Activated CD4-positive, alpha-beta T cell treated with anti-CD3 and anti-CD28 coated beads for 48 hours (primary cell): ENCODE measurements at regions not wholly inside any gene's neighbourhood (a gene's known extent, or its start where the extent isn't known, plus 50 kb on each side); places are given as distances from the start of the nearest gene placed in this dataset.
A peak's percentile ranks its signal among the peaks of the same experiment; 100 is the strongest.
"Not testable (repeated sequence)": the region's sequence is repeated elsewhere in the genome, so short reads cannot be mapped to it uniquely, and the experiment has no call there.

ENCODE experiments used
- DNase-seq: peaks from one replicate; pipeline ENCODE4 v3.0.0-alpha.2; 2020

DNA sequence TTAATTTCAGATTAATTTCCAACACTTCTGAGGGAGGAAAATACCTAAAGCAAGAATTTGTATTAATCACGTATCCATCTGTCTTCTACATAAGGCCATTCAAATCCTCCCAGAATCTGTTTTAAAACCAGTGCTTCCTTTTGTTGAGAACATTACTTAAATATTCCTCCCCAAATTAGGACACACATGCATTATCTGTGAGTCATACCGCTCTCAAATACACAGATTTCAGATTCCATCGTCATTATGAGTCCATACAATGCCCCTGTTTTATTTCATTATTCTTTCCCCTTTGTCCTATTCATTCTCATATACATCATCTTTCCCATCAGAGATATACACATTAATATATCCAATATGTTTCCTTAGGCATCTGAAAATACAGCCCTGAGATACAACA lies 57.3 kb upstream of the PRSS12 start:
- DNase-seq: no peak

DNA sequence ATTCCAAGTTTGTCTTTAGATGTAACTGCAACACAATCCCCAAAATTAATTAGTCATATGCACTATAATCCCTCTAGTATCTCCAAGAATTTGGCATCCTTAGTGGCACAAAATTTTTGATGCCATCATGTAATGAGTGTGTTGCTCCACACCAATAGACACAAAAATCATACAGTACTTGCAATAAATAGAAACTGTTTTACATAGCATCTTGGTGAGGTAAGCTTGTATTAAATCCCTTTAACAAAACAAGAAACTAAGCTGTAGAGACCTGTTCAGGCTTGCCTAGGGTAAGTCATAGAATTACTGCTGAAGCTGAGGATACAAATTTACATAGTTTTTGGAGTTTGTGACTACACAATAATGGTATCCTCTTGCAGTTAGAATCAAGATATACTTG lies 64.5 kb upstream of the PRSS12 start:
- no peak for DNase-seq

DNA sequence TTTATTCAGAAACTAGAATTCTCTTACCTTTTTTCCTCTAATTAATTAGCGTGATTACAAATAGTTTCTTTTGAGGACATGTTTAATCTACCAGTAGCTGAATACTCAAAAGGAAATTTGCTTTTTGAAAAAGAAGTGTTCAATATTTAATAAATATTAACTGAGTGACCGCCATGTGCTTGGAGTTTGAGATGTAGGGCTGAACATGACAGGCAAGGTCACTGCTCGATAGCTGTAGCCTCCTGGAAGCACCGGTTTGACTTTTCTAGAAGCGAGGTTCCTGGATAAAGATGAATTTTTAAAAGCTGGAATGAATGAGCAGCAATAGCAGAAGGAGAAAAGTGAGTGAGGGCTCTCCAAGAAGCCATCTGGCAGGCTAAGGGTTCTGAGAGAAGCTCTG lies 65.0 kb upstream of the PRSS12 start:
- not testable (repeated sequence) for DNase-seq

DNA sequence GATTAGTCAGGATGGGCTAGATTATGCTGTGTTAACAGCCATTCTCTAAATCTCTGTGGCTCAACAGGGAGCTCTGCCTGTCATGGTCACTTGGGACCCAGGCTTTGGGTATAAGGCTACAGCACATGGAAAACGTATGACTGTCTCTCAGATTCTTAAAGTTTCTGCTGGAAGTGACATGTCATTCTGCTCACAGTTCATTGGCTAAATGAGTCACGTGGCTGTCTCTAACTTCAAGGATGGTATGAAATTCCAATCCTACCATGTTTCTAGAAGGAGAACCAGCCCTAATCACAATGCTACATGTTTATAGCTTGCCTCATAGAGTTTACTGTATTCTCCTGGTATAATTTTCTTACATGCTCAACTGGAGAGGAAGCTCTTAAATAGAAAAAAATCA lies 65.6 kb upstream of the PRSS12 start:
- DNase-seq: not testable (repeated sequence)

DNA sequence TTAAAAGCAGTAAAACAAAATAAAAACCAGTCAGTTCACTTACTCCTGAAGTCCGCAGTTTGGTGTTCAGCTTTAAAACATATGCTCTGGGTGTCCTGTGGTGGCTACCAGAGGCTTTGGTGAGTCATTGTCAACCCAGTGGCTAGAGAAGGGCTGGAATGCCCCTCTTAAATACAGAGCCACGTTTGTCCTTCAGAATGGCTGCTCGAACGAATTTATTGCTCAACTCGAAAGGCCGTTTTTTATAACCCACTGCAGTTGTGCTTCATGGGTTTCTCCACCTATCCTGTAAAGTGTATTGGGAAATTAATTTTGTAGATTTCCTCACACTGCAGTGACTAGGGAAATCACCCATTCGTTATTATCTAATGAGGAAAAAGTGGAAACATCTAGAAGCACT lies 66.8 kb upstream of the PRSS12 start:
- not testable (repeated sequence) for DNase-seq

DNA sequence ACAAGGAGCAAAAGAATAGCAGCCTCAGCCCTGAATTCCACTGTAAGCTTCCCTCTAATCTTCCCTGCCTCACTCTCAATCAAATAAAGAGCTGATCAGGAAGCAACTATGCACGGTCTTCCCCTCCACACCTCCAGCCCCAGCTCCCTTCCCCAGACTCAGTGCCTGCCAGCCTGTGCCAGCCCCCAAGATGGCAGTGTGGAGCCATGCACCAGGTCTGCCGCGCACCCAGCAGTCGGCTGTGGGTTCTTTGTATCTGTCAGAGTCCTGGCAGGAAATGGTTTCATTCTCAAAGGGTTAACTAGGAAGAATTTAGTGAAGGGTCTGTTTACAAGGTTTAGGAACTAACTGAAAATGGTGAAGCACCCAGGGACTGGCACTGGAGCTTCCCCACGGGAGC lies 71.3 kb upstream of the PRSS12 start:
- peak; percentile 74 for DNase-seq

DNA sequence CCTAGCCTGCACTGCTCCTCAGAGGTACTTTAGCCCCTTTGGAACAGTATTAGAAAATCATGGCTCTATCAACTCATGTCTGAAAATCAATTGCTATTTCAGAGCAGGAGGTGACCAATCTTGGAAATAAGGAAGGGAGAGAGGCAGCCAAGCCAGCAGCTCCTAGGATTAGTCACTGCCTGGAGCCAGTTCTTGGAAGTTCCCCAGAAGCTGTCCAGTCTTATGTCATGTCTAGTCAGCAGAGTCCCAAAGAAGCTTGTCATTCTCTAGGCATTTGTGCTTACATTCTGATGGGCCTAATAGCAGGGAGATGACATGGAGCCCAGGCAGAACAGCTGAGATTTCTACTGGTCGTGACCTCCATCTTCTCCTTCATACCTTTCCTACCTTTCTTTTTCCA lies 76.1 kb upstream of the PRSS12 start:
- DNase-seq: not testable (repeated sequence)

DNA sequence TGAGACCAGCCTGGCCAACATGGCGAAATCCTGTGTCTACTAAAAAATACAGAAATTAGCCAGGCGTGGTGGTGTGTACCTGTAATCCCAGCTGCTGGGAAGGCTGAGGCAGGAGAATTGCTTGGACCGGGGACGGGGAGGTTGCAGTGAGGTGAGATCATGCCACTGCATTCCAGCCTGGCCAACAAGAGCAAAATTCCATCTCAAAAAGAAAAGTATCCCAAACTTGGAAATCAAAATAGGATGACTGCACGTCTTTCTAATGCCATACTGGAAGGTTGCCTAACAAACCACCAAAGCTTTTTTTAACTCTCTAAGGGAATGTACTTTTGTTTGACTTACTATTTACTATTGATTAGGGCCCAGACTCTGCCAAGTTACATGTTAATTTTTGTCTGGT lies 79.6 kb upstream of the PRSS12 start:
- not testable (repeated sequence) for DNase-seq

DNA sequence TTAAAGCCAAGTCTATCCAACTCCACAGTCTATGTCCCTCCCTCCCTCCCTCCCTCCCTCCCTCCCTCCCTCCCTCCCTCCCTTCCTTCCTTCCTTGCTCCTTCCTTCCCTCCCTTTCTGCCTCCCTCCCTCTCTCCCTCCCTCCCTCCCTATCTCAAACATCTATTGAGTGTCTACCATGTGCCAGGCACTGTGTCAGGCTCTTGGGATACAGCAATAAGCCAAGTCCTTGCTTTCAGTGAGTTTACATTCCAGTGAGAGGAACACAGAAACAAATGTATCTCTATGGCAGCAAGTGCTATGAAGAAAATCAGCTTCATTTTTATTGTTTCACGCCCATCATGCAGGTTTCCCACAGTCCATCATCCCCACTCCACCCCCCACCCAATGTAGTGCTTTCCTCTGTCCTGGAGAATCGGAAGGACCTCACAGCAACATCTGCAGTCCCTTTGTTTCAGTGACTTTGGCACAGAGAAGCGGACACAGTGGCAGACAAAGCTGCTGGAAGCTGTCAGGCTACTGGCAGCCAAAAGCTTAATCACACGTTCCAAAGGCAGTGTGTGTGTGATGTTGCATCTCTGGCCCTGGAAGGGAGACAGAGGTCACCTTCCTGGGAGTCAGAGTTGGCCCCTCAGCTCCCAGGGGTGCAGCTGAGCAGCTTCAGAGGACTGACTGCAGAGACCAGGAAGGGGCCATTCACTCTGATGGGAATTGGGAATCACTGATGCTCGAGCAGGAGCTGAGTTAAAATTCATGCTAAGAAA lies 81.0 kb upstream of the PRSS12 start:
- DNase-seq: not testable (repeated sequence)

DNA sequence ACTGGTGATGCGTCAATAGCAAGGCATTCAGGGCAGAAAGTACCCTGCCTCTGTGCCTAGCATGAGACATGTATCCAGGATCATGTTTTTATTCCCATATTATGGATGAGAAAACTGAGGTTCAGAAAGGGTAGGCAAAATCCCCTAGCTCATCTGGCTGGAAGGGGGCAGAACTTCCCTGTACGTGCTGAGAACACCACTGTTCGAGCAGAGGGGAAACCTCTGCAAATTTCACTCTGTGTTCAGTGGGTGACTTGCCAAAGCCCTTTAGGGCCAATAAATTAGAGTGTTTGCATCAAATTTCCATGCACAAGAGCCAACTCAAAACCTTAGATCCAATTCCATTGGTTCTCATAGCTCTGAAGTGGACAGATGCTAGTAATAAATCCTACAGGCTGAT lies 82.6 kb upstream of the PRSS12 start:
- DNase-seq: not testable (repeated sequence)

DNA sequence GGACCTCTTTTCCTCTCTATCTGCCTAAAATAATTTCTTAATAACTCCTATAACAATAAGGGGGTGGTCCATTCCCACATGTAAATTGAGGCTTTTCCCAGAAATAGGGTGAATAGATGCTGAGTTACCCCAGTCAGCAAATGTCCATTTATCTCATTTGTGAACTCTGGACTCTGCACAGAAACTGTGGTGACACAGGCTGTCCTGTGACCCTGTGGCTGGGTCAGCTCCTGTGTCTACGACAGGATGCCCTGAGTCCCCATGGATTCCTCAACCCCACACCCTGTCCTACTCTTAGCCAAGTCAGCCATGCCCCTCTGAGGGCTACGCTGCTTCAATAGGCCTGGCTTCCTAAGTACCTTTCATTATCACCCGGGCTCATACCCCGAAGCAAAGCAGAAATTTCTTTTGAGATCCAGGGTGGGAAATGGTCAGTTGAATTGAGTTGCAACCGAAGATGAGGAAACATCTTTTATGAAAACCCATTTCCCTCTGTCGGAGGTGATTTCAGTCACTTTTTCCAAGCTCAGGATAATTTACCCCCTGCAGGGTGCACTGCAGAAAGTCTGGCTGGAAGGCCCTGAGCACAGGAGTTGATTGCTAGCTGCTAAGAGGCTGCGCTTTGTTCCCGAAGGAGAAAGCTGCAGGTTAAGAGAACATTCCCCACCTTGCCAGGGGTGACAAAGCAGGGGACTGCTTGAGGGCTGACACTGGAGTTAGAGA lies 89.5 kb upstream of the PRSS12 start:
- DNase-seq: not testable (repeated sequence)

DNA sequence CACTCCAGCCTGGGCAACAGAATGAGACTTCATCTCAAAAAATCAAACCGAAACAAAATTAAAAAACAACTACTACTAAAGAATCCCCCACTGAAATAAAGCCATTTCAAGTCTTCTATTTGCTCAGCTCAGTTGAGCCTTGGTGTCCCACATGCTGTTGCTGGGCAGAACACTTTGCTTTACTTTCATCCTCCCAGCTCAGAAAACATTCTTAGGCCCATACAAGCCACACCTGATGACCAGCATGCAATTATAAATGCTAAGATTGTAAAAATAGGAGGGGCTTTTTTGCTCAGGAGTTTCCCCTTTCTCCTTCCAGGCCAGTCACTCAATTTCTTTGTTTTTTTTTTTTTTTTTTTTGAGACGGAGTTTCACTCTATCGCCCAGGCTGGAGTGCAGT lies 94.6 kb upstream of the PRSS12 start:
- DNase-seq: not testable (repeated sequence)

DNA sequence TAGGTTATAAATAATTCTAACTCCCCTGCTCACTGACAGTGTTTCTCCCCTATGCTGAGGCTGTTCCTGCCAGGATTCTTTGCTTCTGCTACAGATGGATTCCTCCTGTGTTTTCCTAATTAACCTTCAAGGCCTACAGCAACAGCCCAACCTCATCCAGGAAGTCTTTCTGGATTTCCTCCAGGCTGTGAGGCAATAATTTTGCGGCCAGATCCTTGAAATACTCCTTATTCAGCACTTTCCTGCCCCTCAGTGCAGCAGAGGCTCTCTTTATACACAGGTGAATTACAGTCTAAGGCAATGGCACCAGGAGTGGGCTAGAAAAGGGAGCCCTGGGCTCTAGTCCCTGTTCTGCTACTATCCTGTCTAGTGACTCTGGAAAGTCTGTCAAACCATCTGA lies 102.1 kb upstream of the PRSS12 start:
- not testable (repeated sequence) for DNase-seq

DNA sequence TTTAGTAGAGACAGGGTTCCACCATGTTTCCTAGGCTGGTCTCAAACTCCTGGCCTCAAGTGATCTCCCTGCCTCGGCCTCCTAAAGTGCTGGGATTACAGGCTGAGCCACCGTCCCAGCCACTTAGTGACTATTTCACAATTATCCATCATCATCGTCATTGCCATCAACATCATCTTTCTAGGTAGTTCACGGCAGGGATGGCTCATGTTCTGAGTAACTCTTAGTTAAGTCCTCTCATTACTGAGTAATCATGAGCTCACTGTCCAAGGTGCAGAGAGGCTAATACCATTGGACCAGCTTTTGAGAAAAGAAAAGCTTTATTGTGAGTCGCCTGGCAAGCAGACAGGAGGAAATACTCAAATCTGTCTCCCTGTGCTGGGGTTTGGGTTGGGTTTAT lies 108.6 kb upstream of the PRSS12 start:
- DNase-seq: not testable (repeated sequence)

DNA sequence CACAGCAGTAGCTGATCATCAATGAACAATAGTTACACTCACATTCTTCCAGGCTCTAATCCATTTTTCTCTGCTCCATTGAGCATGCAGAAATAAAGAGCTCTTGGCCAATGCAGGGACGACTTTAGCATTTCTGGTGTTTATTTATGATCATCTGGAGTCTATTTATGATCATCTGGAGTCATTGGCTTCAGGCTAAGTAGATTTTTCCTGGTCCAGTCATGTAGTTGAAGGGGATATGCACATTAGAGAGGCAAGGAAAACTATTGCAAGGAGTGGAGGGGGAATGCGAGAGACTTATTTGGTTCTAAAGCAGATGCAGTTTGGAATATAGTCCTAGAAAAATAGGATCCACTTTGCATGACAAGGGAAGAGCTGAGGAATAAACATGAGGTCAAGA lies 113.0 kb upstream of the PRSS12 start:
- DNase-seq: not testable (repeated sequence)

DNA sequence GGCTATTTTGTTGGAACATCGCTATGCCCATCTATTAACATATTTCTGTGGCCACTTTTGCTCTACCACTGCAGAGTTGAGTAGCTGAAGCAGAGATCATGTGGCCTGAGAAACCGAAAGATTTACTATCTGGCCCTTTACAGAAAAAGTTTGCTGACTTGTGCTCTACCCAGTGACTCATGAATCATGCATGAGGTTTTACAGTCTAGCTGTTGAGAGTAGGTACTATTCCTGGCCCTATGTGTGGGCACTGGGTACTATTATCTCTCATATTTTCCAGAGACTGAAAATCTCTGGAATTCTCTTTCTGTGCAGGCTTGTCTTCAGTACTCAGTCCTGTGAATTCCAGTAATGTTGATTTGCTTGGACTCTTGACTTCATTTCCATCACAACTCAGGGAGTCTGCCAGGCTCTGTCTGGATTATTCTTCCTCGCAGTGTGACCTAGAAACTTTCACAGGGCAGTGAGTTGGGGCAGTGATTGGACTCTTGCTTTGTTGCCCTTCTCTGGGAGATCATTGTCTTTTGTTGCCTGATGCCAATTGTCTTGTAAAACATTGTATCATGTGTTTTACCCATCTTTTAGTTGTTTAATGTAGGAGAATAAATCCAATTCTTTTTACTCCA lies 121.3 kb upstream of the PRSS12 start:
- DNase-seq: not testable (repeated sequence)

DNA sequence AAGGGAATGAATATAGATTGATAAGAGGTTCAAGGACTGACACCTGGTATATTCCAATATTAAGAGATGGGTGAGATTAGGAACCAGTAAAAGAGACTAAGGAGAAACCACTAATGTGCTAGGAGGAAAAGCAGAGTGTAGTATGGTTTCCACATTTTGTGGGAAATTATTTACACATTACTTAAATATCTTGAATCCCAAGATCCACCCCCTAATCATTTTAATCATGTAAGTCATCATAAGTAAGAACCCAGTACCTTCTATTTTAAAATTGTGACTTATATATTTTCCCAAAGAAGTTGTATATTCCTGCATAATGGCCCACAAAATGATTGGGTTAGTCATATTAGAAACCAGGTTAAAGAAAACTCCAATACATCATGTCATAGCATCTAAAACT lies 122.0 kb upstream of the PRSS12 start:
- DNase-seq: not testable (repeated sequence)

DNA sequence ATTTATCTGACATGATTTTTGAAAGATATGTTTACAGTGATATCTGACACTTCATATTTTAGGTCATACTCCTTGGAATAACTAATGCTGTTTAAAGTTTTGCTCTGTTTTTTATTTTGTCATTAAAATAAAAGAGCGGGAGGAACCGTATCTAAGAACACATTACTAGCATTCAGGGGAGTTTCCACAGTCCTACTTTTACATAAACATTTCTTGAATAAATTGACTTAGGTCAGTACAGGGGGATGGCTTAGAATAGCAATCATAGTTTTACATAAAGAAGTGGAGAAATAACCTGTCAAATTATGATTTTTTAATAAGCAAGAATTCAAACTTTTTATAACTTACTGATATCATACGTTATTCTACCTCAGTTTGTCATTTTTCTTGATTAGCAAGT lies 123.1 kb upstream of the PRSS12 start:
- DNase-seq: not testable (repeated sequence)

DNA sequence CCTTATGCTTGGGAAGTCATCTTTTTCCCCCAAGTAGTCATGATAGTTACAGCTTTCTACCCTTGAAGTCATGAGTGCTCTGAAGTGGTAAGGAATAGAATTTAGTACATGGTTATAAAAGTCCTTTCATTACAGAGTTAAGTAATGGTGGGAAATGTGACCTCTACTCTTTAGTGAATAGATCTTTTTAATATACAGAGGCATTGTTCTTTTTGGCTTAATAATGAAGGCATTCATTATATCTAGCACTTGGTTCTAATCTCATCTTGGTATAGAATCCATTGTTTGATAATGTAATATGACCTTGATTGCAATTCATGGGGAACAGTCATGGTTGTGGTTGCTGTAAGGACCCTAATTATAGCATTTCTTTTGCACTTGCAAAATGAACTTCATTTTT lies 125.0 kb upstream of the PRSS12 start:
- not testable (repeated sequence) for DNase-seq

DNA sequence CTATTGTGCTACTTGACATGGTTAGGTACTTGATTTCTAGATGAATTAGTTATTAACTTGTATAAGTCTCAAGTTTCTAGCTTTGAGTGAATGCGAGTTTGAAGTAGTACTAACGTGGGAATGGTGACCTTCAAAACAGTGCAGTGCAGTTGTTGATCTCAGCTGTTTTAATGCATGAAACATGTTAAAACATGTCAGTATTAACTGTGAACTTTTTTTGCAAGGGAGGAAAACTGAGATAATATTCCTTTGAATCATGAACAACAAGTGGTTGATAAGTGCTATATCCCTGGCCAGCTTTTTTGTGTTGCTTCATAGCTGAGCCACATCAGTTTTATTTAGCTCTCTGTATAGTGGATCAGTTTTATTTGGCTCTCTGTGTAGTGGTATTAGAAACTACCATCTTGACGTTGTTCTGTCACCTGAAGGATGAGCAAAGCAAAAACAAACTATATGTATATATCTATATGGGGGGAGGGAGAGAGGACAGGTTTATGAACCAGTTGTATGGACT lies 133.1 kb upstream of the PRSS12 start:
- not testable (repeated sequence) for DNase-seq

DNA sequence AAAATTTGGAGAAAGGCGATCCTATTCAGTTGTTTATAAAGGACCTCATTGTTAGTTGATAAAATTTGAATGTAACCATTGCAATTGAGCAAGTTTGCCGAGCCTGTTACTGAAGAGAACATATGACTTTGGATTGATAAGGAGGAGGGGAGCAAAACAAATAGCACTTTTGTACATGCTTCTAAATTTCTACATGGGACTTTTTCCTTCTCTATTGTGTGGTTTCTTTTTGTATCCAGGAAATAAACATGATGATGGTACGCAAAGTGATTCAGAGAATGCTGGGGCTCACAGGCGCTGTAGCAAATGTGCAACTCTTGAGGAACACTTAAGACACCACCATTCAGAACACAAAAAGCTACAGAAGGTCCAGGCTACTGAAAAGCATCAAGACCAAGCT lies 140.2 kb upstream of the PRSS12 start:
- not testable (repeated sequence) for DNase-seq

DNA sequence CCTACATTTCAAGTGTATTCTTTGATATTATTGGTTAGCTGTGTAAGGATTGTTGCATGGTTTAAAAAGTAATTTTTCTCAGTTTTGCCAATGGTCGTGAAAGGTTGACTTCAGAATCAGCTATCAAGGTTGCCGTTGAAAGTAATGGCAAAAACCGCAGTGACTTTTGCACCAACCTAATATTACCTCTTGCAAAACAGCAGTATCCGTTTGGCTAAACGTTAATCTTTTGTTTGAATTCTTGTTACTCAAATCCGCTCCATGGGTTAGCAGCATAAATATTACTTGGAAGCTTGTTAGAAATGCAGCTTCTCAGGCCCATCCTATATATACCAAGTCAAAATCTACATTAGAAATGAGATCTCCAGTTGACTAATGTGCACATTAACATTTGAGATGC lies 141.6 kb upstream of the PRSS12 start:
- DNase-seq: not testable (repeated sequence)

DNA sequence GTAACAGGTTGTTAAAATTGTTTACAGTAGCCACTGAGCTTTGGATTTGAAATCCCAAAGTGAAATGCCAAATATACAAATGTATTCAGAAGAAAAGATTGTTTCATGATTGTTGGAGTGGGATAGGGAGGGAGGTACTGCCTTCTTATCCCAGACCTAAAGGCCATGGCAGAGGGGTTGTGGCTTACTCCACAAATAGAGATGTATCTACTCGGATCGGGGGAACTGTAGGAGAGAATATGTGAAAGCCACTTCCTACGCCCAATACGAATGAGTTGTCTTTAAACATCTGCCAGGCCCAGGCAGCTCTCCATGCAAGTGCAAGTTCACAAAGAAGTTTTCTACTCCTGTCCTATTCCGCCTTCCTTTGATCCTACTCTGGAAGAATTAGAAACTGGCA lies 150.2 kb upstream of the PRSS12 start:
- not testable (repeated sequence) for DNase-seq

DNA sequence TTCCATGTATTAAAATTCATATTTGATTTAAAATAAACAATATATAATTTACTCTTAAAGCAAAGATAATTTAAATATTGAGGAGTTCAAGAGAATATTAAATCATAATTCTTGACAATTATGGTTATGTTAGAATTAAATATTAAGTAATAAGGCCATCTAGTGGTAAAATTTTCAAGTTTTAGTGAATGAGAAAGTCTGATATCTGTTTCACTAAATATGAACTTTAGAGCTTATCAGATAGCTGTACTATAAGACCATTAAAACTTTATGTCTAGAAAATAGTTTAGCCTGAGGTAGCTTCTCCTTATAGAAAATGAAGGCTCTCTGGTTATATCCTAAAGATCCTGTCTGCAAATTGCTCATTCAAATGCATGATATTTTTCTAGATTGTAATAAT lies 152.1 kb upstream of the PRSS12 start:
- DNase-seq: not testable (repeated sequence)
